ENCODE measurements at regions not wholly inside any gene's neighbourhood (a gene's known extent, or its start where the extent isn't known, plus 50 kb on each side); places are given as distances from the start of the nearest gene placed in this dataset.

GRCh38 chr2:146894514-146894913, 950.3 kb upstream of the ACVR2A start:
- Histone ChIP-seq H3K36me3 (ENCODE audit: insufficient read depth, low read length) (no peaks in the 10 kb centered on the region), H3K79me2 (ENCODE audit: insufficient read depth, low read length) (no peaks in the 10 kb centered on the region), H3K9ac (ENCODE audit: low read length) (no peak overlapping the region), H3K4me1 (ENCODE audit: insufficient read depth, low read length) (no peaks in the 10 kb centered on the region), H3K27ac (ENCODE audit: low read depth, low read length) (no peak overlapping the region), H3K27me3 (ENCODE audit: insufficient read depth, low read length) (no peaks in the 10 kb centered on the region), H4K20me1 (ENCODE audit: insufficient read depth, low read length) (no peaks in the 10 kb centered on the region), H3K4me3 (ENCODE audit: insufficient read depth, low read depth, low read length) (no peak overlapping the region), H2AFZ (ENCODE audit: low read depth, low read length) (no peak overlapping the region), H3K9me3 (ENCODE audit: insufficient read depth, low read depth, low read length) (no peaks in the 10 kb centered on the region), H3K4me2 (ENCODE audit: low read length) (no peak overlapping the region)
- H3K36me3 Mint-ChIP-seq (ENCODE audit: low read depth, unreplicated experiment): no peaks in the 10 kb centered on the region
- DNase-seq (ENCODE audit: low read depth) (no peak), FAIRE-seq (no peak)
- no peaks in the 10 kb centered on the region for H3K4me1 Mint-ChIP-seq (ENCODE audit: low read depth, unreplicated experiment)
- no peak overlapping the region for H3K27ac Mint-ChIP-seq (ENCODE audit: unreplicated experiment)
- no peak overlapping the region for H3K4me3 Mint-ChIP-seq (ENCODE audit: unreplicated experiment)
- no peaks in the 10 kb centered on the region for H3K27me3 Mint-ChIP-seq (ENCODE audit: low read depth, unreplicated experiment)
- H3K9me3 Mint-ChIP-seq (ENCODE audit: unreplicated experiment): no peaks in the 10 kb centered on the region
- TF ChIP-seq EZH2 (IDR thresholded peaks at IDR 0.05; ENCODE audit: insufficient read depth, low read length) (no peak), CTCF (IDR thresholded peaks at IDR 0.05; ENCODE audit: insufficient read depth, low read depth, low read length) (no peak)

GRCh38 chr2:146893500-146894041, 951.3 kb upstream of the ACVR2A start:
- no peaks in the 10 kb centered on the region for H3K9me3 Mint-ChIP-seq (ENCODE audit: unreplicated experiment)
- FAIRE-seq (no peak), DNase-seq (ENCODE audit: low read depth) (no peak)
- H3K27me3 Mint-ChIP-seq (ENCODE audit: low read depth, unreplicated experiment): no peaks in the 10 kb centered on the region
- no peak overlapping the region for H3K4me3 Mint-ChIP-seq (ENCODE audit: unreplicated experiment)
- Histone ChIP-seq H3K27me3 (ENCODE audit: insufficient read depth, low read length) (no peaks in the 10 kb centered on the region), H3K4me3 (ENCODE audit: insufficient read depth, low read depth, low read length) (no peak overlapping the region), H2AFZ (ENCODE audit: low read depth, low read length) (no peak overlapping the region), H3K79me2 (ENCODE audit: insufficient read depth, low read length) (no peaks in the 10 kb centered on the region), H3K27ac (ENCODE audit: low read depth, low read length) (no peak overlapping the region), H4K20me1 (ENCODE audit: insufficient read depth, low read length) (no peaks in the 10 kb centered on the region), H3K36me3 (ENCODE audit: insufficient read depth, low read length) (no peaks in the 10 kb centered on the region), H3K4me2 (ENCODE audit: low read length) (no peak overlapping the region), H3K9me3 (ENCODE audit: insufficient read depth, low read depth, low read length) (no peaks in the 10 kb centered on the region), H3K9ac (ENCODE audit: low read length) (no peak overlapping the region), H3K4me1 (ENCODE audit: insufficient read depth, low read length) (no peaks in the 10 kb centered on the region)
- no peak for TF ChIP-seq CTCF (IDR thresholded peaks at IDR 0.05; ENCODE audit: insufficient read depth, low read depth, low read length)
- TF ChIP-seq EZH2 (IDR thresholded peaks at IDR 0.05; ENCODE audit: insufficient read depth, low read length): no peak
- H3K4me1 Mint-ChIP-seq (ENCODE audit: low read depth, unreplicated experiment): no peaks in the 10 kb centered on the region
- no peak overlapping the region for H3K27ac Mint-ChIP-seq (ENCODE audit: unreplicated experiment)
- H3K36me3 Mint-ChIP-seq (ENCODE audit: low read depth, unreplicated experiment): no peaks in the 10 kb centered on the region

- Mint-ChIP-seq H3K4me1 (ENCODE audit: low read depth, unreplicated experiment) (no peaks in the 10 kb centered on the region), H3K27ac (ENCODE audit: unreplicated experiment) (no peak overlapping the region), H3K27me3 (ENCODE audit: low read depth, unreplicated experiment) (no peaks in the 10 kb centered on the region), H3K9me3 (ENCODE audit: unreplicated experiment) (no peaks in the 10 kb centered on the region), H3K4me3 (ENCODE audit: unreplicated experiment) (no peak overlapping the region), H3K36me3 (ENCODE audit: low read depth, unreplicated experiment) (no peaks in the 10 kb centered on the region)
- no peaks in the 10 kb centered on the region for H3K36me3 ChIP-seq (ENCODE audit: insufficient read depth, low read length)
- no peaks in the 10 kb centered on the region for H3K79me2 ChIP-seq (ENCODE audit: insufficient read depth, low read length)
- H4K20me1 ChIP-seq (ENCODE audit: insufficient read depth, low read length): no peaks in the 10 kb centered on the region
- no peak overlapping the region for H2AFZ ChIP-seq (ENCODE audit: low read depth, low read length)
- no peak for DNase-seq (ENCODE audit: low read depth)
- H3K27ac ChIP-seq (ENCODE audit: low read depth, low read length): no peak overlapping the region
- no peak overlapping the region for H3K4me3 ChIP-seq (ENCODE audit: insufficient read depth, low read depth, low read length)
- FAIRE-seq: no peak
- TF ChIP-seq EZH2 (IDR thresholded peaks at IDR 0.05; ENCODE audit: insufficient read depth, low read length) (no peak), CTCF (IDR thresholded peaks at IDR 0.05; ENCODE audit: insufficient read depth, low read depth, low read length) (no peak)
- H3K9me3 ChIP-seq (ENCODE audit: insufficient read depth, low read depth, low read length): no peaks in the 10 kb centered on the region
- H3K4me2 ChIP-seq (ENCODE audit: low read length): no peak overlapping the region
- no peaks in the 10 kb centered on the region for H3K4me1 ChIP-seq (ENCODE audit: insufficient read depth, low read length)
- no peak overlapping the region for H3K9ac ChIP-seq (ENCODE audit: low read length)
- H3K27me3 ChIP-seq (ENCODE audit: insufficient read depth, low read length): no peaks in the 10 kb centered on the region
These were observed 954.3 kb upstream of the ACVR2A start for GRCh38 chr2:146890491-146890890.

All from astrocyte (in vitro differentiated cells and primary cell).